ENCODE measurements at regions not wholly inside any gene's neighbourhood (a gene's known extent, or its start where the extent isn't known, plus 50 kb on each side); places are given as distances from the start of the nearest gene placed in this dataset.

DNA sequence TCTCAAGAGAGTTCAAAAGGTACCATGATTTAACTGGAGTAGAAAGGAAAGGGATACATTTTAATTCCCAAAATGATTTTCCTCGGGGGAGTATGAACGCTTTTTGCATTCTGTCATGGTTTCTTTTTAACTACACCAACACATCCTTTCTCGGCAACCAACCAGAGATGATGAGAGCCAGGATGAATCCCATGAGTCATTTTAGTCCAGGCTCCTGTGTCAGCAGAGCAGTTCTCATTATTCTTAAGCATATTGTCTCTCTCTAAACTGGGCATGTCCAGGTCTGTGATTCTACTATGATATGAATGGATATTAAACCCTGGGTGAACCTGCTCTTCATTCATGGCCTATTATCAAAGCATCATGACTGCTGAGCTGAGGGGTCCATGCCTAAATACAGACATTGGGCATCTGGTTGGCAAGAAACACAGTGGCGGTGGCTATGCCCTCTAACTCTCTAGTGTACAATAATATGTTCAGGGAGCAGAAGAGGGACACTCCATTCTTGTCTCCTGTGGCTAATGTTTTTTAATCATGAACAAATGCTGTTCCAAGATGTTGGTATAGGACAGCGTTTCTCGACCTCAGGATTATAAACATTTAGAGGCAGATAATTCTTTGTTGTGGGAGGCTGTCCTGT, 124.3 kb upstream of the ESRRG start:
- no peak for DNase-seq

GRCh38 chr1:216846339-216846738, 123.1 kb upstream of the ESRRG start:
- DNase-seq: no peak

DNA sequence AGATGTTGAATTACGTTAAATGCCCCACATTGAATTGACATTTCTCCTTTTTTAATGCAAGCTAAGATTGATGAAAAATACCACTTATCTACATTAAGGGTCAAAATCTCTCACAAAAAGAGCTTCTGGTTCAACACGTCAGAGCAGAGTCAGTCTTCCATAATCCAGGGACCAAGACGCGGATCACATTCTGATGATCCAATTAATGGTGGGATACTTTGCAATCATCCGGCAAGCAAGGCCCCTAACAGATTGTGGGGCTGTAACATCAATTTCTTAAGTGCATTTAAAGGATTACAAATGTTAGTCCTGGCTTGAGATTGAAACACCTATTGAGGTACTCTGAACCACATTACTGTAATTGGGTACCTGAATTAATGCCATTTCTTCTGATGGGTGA, 120.2 kb upstream of the ESRRG start:
- no peak for DNase-seq

DNA sequence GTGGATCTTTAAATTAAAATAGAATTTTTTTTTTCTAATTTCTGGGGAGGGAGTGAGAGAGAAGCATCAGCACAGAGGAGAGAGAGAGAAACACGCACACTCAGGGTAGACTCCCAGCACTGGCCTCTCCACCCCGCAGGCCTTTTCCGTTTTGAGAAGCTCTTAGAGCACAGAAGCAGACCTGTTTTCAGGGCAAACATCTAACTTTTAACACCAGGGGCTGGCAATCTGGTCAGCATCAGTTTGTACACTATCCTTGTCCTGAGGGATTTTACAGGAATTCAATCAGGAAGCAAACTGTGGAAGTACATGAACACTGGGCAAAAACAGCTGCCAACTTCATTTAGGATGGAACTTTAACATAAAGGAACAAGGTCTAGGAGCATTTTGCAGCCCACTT, 117.9 kb upstream of the ESRRG start:
- DNase-seq: no peak

- no peak for DNase-seq
These were observed 113.1 kb upstream of the ESRRG start for GRCh38 chr1:216836316-216836715.

DNA sequence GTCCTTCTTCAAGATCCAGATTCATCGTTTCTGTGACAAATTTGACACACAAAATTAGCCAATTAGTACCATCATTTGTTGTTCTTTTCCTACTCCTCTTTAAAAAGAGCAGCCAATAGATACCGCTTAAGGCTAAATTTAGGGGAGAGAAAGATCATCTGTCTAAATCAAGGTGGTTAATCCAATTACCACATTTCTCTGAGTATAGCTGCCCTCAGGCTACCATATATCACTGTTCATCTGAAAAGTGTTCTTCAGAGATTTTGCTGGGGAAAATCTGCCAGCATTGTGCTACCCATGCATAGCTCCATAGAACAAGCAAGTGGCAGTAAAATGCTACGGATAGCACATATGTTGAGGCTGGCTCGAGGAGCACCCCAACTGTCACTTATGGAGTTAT, 110.3 kb upstream of the ESRRG start:
- no peak for DNase-seq

DNA sequence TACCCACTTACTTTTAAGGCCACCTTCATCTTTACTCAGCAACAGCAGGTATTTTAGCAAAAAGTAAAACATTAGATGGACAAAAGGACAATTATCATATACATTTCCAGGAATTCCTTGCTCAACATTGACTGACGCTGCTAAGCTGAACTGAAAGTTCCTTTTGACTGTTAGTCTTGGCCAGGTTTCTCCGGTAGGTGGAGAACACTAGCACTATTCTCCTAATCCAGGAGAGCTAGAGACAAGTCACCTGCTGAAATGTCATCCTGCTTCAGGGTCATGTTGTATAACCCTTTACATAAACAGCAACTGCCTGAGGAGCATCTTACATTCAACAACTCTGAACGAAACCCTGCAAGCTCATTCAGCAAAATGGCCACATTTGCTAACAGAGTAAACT, 109.0 kb upstream of the ESRRG start:
- no peak for DNase-seq

GRCh38 chr1:216830424-216831210, 107.4 kb upstream of the ESRRG start:
- DNase-seq: no peak

DNA sequence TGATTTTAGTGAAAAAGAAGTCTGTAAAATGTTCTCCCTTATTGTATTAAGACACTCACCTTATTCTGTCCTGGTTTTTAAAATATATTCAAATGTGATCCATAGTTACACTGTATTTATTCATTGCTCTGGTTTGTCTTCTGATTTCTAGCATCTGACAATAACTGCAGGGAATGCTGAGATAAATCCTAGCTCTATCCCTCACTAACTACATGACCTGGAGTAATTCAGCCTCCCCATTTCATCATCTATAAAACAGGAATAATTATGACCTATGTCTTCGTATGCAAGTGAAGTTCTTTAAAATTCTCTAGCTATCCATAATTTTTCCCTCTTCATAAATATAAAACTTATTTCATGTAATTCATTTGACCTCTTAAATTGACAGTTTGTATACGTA, 104.0 kb upstream of the ESRRG start:
- no peak for DNase-seq

- no peak for DNase-seq
These were observed 103.4 kb upstream of the ESRRG start for GRCh38 chr1:216826646-216827045.

GRCh38 chr1:216826214-216826613, 103.0 kb upstream of the ESRRG start:
- no peak for DNase-seq

GRCh38 chr1:216825557-216825956, 102.3 kb upstream of the ESRRG start:
- no peak for DNase-seq

- DNase-seq: no peak
These were observed 101.3 kb upstream of the ESRRG start for GRCh38 chr1:216824511-216824910.

DNA sequence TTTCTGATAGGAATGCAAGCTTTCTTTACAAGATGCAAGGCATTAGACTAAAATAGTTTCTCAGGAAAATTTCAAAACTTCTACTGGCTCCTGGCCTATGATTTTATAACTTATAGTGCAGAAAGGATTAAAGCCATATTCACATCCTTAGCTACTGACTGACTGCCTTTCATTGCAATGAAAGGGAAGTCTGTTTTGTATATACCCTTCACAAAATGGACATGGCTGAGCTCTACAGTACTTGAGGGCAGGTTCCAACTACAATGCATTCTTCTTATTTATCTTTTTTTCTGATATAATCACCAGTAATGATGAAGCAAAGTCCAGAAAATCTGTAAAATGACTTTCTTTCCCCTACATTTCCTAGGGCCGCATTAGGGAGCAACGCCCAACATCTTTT, 100.5 kb upstream of the ESRRG start:
- no peak for DNase-seq

DNA sequence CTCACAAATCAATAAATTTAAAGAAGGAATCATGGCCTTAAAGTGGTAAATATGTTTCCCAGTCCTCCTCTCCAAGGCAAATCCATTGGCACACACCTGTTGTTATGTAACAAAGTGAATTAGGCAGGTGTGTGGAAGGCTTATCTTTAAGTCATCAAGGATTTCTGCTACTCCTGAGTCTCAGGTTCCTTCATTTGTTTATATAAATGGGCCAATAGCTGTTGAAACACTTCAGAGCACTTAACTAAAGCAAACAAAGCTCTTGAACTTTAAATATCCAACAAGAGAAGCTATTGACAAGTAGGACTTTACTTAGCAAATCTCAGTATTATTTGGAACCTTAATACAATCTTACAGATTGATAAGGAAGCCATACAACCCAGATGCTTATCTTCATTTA, 99.3 kb upstream of the ESRRG start:
- DNase-seq: no peak

DNA sequence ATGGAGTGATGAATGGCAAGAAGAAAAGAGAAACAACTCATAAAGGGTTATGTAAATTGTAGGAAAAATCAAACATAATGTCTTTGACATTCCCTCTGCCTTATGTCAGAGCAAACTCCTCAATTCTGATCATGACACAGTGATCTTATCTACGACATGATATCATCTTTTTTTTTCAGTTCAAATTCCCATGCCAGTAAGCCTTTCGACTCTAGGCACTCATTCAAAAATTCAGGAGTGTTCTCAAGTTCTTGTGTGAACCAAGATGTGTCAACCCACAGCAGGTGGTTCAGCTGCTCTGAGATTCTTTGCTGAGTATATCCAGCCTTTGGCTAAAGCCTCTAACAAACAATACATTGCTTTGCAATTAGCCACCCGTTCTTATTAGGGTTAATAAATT, 97.1 kb upstream of the ESRRG start:
- no peak for DNase-seq

GRCh38 chr1:216818284-216818683, 95.1 kb upstream of the ESRRG start:
- no peak for DNase-seq

GRCh38 chr1:216815260-216816131, 92.3 kb upstream of the ESRRG start:
- no peak for DNase-seq

DNA sequence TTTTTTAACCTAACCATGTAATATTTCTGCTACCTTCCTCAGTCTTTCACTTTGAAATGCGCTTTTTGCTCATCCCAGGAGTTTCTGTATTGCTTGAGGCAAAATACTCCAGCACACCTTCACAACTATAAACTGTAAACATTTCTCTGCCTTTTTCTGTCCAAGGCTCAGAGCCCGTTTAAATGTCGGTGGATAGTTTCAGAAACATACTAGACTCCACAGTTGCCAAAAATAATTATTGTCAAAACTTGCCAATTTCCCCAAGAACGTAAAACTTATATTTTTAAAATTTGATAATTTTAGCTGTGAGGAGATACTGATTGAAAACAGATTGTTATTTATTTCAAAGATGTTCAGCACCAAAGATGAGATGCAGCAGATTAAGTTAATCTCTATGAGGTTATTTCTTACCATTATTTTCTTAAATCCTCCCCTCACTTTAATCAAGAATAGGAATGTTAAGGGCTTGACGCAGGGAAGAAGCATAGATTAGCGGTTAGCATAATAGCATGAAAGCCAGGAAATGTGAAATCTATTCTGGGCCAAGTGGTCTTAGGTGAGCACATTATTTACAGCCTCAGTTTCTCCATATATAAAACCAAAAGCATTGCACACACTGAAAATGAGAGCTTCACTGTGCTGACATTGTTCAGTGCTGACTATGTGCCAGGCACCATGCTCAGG, 91.5 kb upstream of the ESRRG start:
- no peak for DNase-seq

DNA sequence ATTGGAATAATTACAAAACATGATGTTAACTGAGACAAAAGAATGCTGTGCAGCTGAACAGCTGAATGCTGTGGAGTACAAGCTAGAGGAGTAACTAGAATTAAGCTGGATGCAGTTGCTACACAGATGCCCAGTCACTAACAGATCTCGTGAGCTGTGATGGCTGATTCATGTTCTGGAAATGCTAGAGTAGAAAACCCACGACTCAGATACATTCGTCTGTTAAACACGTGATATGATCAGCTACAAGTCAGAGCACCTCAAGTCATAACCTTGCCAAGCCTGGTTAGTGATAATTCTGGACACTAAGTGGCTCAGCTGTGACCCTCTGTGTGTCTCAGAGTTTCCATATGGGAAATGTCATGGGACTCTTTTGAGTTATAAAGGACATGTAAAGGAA, 89.7 kb upstream of the ESRRG start:
- DNase-seq: no peak

DNA sequence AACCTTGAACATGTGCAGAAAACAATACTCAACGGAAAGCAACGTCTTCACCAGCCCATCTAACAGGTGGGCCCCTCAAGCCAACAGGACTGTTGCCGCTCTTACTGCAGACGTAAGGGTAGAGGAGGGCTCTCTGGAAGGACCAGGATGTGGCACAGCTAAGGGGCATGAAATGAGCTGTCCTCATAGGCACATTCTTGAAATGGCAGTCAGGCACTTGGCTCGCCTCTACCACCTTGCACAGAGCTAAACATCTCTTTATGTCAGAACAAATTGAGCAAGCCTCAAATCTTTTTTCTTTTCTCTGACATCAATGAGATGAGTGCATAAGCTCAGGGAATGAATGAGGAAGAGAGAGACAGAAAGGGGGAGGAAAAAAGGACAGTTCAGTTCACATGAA, 86.4 kb upstream of the ESRRG start:
- no peak for DNase-seq

DNA sequence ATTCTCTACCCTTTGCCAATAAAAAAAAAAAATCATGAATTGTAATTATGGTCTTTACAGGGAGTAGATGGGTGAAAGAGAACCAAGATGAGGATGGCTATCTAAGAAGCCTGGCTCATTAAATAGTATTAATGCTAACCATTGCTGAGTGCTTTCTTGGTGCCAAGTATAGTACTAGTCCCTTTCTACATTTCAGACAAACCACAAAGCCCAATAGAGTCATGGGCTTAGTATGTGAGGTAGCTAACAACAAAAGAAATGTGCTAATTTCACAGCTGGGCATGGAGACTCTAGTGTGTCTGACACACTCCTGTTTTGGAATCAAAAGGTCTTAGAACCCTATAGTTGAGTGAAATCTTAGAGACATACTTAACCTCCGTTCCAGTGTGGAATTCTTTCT, 84.5 kb upstream of the ESRRG start:
- no peak for DNase-seq

DNA sequence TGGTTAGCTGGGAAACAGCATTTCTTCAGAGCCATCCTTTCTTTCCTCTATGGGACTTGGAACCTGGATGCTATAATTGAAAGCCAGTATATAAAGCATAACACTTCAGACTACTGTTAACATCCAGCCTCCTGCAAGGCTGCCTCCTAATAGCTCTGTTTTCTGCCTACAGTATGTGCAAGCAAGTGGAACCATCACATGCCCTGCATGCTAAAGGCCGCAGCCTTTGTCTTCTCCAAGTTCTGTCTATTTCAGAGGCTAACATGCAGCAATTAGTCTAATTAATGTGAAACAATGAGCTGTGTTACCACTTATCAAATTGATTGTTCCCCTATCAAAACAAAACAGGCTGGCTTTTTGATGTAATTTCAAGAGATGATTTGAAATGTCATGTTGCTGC, 82.7 kb upstream of the ESRRG start:
- DNase-seq: no peak
